UCSD-AML1 (cell line): ENCODE measurements at regions not wholly inside any gene's neighbourhood (a gene's known extent, or its start where the extent isn't known, plus 50 kb on each side); places are given as distances from the start of the nearest gene placed in this dataset.
"Not testable (repeated sequence)": the region's sequence is repeated elsewhere in the genome, so short reads cannot be mapped to it uniquely, and the experiment has no call there.

Experiments
- DNase-seq: peaks from one replicate; lab custom pipeline; 2025; ENCODE audit not compliant: unreplicated experiment; lab: John Stamatoyannopoulos, UW

GRCh38 chr4:31241504-31242106 is 521.4 kb downstream of the PCDH7 start:
- no peak for DNase-seq

GRCh38 chr4:31246856-31247255 is 526.7 kb downstream of the PCDH7 start:
- DNase-seq, result no peak

GRCh38 chr4:31259119-31259518 is 539.0 kb downstream of the PCDH7 start:
- no peak for DNase-seq

- DNase-seq, result no peak
These were observed 541.5 kb downstream of the PCDH7 start for GRCh38 chr4:31261632-31262031.

GRCh38 chr4:31266094-31266493 is 545.9 kb downstream of the PCDH7 start:
- not testable (repeated sequence) for DNase-seq

GRCh38 chr4:31272331-31273061 is 552.3 kb downstream of the PCDH7 start:
- DNase-seq, result no peak

- no peak for DNase-seq
These were observed 555.7 kb downstream of the PCDH7 start for GRCh38 chr4:31275906-31276305.

GRCh38 chr4:31283679-31284078 is 563.5 kb downstream of the PCDH7 start:
- DNase-seq, result no peak

GRCh38 chr4:31290836-31291235 is 570.7 kb downstream of the PCDH7 start:
- DNase-seq, result no peak

GRCh38 chr4:31291238-31291637 is 571.1 kb downstream of the PCDH7 start:
- DNase-seq, result no peak

- DNase-seq, result no peak
These were observed 574.7 kb downstream of the PCDH7 start for GRCh38 chr4:31294655-31295480.

- no peak for DNase-seq
These were observed 578.6 kb downstream of the PCDH7 start for GRCh38 chr4:31298737-31299136.

- DNase-seq, result no peak
These were observed 586.9 kb downstream of the PCDH7 start for GRCh38 chr4:31307029-31307428.

GRCh38 chr4:31324814-31325213 is 604.6 kb downstream of the PCDH7 start:
- no peak for DNase-seq

- DNase-seq, result no peak
These were observed 605.1 kb downstream of the PCDH7 start for GRCh38 chr4:31325300-31325699.

- no peak for DNase-seq
These were observed 606.9 kb downstream of the PCDH7 start for GRCh38 chr4:31327031-31327430.

- no peak for DNase-seq
These were observed 608.8 kb downstream of the PCDH7 start for GRCh38 chr4:31328932-31329331.

- no peak for DNase-seq
These were observed 614.1 kb downstream of the PCDH7 start for GRCh38 chr4:31334086-31334910.

- DNase-seq, result no peak
These were observed 617.8 kb downstream of the PCDH7 start for GRCh38 chr4:31338000-31338399.

GRCh38 chr4:31341601-31342359 is 621.6 kb downstream of the PCDH7 start:
- no peak for DNase-seq
